HFFc6 (cell line): ENCODE measurements at regions not wholly inside any gene's neighbourhood (a gene's known extent, or its start where the extent isn't known, plus 50 kb on each side); places are given as distances from the start of the nearest gene placed in this dataset.

Experiments used
- DNase-seq: peaks from one replicate; pipeline ENCODE4 v3.0.0-alpha.2; 2018
- H3K27ac Mint-ChIP-seq: 2 replicates; pipeline ENCODE4 v1.8.0; 2020; ENCODE audit warnings: mild to moderate bottlenecking, mixed read lengths
- H3K27me3 Mint-ChIP-seq: 2 replicates; pipeline ENCODE4 v1.8.0; 2021; ENCODE audit warnings: mild to moderate bottlenecking, moderate library complexity, mixed read lengths; ENCODE audit not compliant: insufficient read depth
- H3K36me3 Mint-ChIP-seq: 2 replicates; pipeline ENCODE4 v1.8.0; 2021; ENCODE audit warnings: low read depth, mixed read lengths
- H3K4me1 Mint-ChIP-seq: 2 replicates; pipeline ENCODE4 v1.8.0; 2020; ENCODE audit warnings: low read depth, mixed read lengths
- H3K4me3 Mint-ChIP-seq: 2 replicates; pipeline ENCODE4 v1.8.0; 2020; ENCODE audit warnings: mild to moderate bottlenecking, moderate library complexity, mixed read lengths
- H3K9me3 Mint-ChIP-seq: 2 replicates; pipeline ENCODE4 v1.8.0; 2020; ENCODE audit warnings: mild to moderate bottlenecking, mixed read lengths
- CTCF ChIP-seq: fragments of 200-600 bp; sonication (generic); IDR thresholded peaks from 2 replicates; pipeline ENCODE4 v1.5.0; 2021; ENCODE audit warnings: antibody characterized with exemption, mild to moderate bottlenecking

GRCh38 chr4:62275470-62275869 lies 1075.3 kb downstream of the ADGRL3 start:
- no peak for DNase-seq
- TF ChIP-seq CTCF: no peak
- Mint-ChIP-seq H3K27ac (no peak overlapping the region), H3K36me3 (0 out of 2 replicates have a peak, but pooled peaks cover 6% of the 10 kb centered on the region), H3K27me3 (no peaks in the 10 kb centered on the region; the same call in 1 of the 2 replicates), H3K4me3 (no peak overlapping the region), H3K9me3 (peaks cover 47% of the 10 kb centered on the region), H3K4me1 (no peaks in the 10 kb centered on the region)

GRCh38 chr4:62274782-62275181 lies 1074.7 kb downstream of the ADGRL3 start:
- no peak overlapping the region for H3K27ac Mint-ChIP-seq
- TF ChIP-seq CTCF: no peak
- peaks cover 47% of the 10 kb centered on the region for H3K9me3 Mint-ChIP-seq
- H3K36me3 Mint-ChIP-seq: 0 out of 2 replicates have a peak, but pooled peaks cover 6% of the 10 kb centered on the region
- no peaks in the 10 kb centered on the region for H3K4me1 Mint-ChIP-seq
- no peaks in the 10 kb centered on the region; the same call in 1 of the 2 replicates for H3K27me3 Mint-ChIP-seq
- no peak for DNase-seq
- no peak overlapping the region for H3K4me3 Mint-ChIP-seq

- peaks cover 24% of the 10 kb centered on the region for H3K9me3 Mint-ChIP-seq
- H3K27ac Mint-ChIP-seq: no peak overlapping the region
- no peaks in the 10 kb centered on the region for H3K4me1 Mint-ChIP-seq
- DNase-seq: no peak
- 0 out of 2 replicates have a peak, but pooled peaks cover 6% of the 10 kb centered on the region for H3K36me3 Mint-ChIP-seq
- no peaks in the 10 kb centered on the region; the same call in 1 of the 2 replicates for H3K27me3 Mint-ChIP-seq
- no peak for TF ChIP-seq CTCF
- H3K4me3 Mint-ChIP-seq: no peak overlapping the region
Measured at GRCh38 chr4:62271107-62271506, 1071.0 kb downstream of the ADGRL3 start.

- Mint-ChIP-seq H3K36me3 (0 out of 2 replicates have a peak, but pooled peaks cover 4% of the 10 kb centered on the region), H3K4me3 (no peak overlapping the region), H3K27me3 (no peaks in the 10 kb centered on the region; the same call in 1 of the 2 replicates), H3K9me3 (peaks cover 20% of the 10 kb centered on the region), H3K4me1 (no peaks in the 10 kb centered on the region), H3K27ac (no peak overlapping the region)
- no peak for TF ChIP-seq CTCF
- DNase-seq: no peak
Measured at GRCh38 chr4:62269918-62270317, 1069.8 kb downstream of the ADGRL3 start.

GRCh38 chr4:62263454-62263853 lies 1063.3 kb downstream of the ADGRL3 start:
- Mint-ChIP-seq H3K27ac (no peak overlapping the region), H3K9me3 (peaks cover 27% of the 10 kb centered on the region), H3K4me1 (no peaks in the 10 kb centered on the region), H3K4me3 (no peak overlapping the region), H3K36me3 (no peaks in the 10 kb centered on the region), H3K27me3 (no peaks in the 10 kb centered on the region)
- no peak for DNase-seq
- TF ChIP-seq CTCF: no peak

GRCh38 chr4:62262676-62263075 lies 1062.5 kb downstream of the ADGRL3 start:
- H3K4me1 Mint-ChIP-seq: no peaks in the 10 kb centered on the region
- no peak overlapping the region for H3K27ac Mint-ChIP-seq
- DNase-seq: no peak
- no peaks in the 10 kb centered on the region for H3K36me3 Mint-ChIP-seq
- peaks cover 30% of the 10 kb centered on the region for H3K9me3 Mint-ChIP-seq
- H3K4me3 Mint-ChIP-seq: no peak overlapping the region
- H3K27me3 Mint-ChIP-seq: no peaks in the 10 kb centered on the region
- no peak for TF ChIP-seq CTCF
